Erythroblast (primary cell): ENCODE measurements at regions not wholly inside any gene's neighbourhood (a gene's known extent, or its start where the extent isn't known, plus 50 kb on each side); places are given as distances from the start of the nearest gene placed in this dataset.

Experiments used
- GATA1 ChIP-seq: IDR thresholded peaks from 2 replicates; pipeline ENCODE4 v1.6.1; 2011; ENCODE audit warnings: low read depth, mild to moderate bottlenecking, control low read depth, low read length, moderate library complexity
- POLR2A ChIP-seq: IDR thresholded peaks from 2 replicates; pipeline ENCODE4 v1.6.1; 2011; ENCODE audit warnings: mild to moderate bottlenecking, low read length

- TF ChIP-seq POLR2A, result no peak
- no peak for TF ChIP-seq GATA1
These were observed 1355.1 kb upstream of the CITED2 start for GRCh38 chr6:140729521-140729920.
